ENCODE measurements at regions not wholly inside any gene's neighbourhood (a gene's known extent, or its start where the extent isn't known, plus 50 kb on each side); places are given as distances from the start of the nearest gene placed in this dataset.

DNA sequence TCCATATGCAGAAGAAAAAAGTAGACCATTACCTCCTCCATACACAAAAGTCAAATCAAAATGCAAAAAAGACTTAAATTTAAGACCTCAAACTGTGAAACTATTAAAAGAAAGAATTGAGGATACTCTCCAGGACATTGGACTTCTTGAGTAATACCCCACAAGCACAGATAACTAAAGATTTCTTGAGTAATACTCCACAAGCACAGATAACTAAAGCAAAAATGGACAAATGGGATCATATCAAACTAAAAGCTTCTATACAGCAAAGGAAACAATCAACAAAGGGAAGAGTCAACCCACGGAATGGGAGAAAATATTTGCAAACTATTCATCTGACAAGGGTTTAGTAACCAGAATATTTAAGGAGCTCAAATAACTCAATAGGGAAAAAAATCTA, 427.9 kb downstream of the CCDC91 start:
- TF ChIP-seq, protein P1, sequence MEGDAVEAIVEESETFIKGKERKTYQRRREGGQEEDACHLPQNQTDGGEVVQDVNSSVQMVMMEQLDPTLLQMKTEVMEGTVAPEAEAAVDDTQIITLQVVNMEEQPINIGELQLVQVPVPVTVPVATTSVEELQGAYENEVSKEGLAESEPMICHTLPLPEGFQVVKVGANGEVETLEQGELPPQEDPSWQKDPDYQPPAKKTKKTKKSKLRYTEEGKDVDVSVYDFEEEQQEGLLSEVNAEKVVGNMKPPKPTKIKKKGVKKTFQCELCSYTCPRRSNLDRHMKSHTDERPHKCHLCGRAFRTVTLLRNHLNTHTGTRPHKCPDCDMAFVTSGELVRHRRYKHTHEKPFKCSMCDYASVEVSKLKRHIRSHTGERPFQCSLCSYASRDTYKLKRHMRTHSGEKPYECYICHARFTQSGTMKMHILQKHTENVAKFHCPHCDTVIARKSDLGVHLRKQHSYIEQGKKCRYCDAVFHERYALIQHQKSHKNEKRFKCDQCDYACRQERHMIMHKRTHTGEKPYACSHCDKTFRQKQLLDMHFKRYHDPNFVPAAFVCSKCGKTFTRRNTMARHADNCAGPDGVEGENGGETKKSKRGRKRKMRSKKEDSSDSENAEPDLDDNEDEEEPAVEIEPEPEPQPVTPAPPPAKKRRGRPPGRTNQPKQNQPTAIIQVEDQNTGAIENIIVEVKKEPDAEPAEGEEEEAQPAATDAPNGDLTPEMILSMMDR (IDR thresholded peaks at IDR 0.05; ENCODE audit: insufficient read depth, low read length) = no peak
- TF ChIP-seq, protein P2, sequence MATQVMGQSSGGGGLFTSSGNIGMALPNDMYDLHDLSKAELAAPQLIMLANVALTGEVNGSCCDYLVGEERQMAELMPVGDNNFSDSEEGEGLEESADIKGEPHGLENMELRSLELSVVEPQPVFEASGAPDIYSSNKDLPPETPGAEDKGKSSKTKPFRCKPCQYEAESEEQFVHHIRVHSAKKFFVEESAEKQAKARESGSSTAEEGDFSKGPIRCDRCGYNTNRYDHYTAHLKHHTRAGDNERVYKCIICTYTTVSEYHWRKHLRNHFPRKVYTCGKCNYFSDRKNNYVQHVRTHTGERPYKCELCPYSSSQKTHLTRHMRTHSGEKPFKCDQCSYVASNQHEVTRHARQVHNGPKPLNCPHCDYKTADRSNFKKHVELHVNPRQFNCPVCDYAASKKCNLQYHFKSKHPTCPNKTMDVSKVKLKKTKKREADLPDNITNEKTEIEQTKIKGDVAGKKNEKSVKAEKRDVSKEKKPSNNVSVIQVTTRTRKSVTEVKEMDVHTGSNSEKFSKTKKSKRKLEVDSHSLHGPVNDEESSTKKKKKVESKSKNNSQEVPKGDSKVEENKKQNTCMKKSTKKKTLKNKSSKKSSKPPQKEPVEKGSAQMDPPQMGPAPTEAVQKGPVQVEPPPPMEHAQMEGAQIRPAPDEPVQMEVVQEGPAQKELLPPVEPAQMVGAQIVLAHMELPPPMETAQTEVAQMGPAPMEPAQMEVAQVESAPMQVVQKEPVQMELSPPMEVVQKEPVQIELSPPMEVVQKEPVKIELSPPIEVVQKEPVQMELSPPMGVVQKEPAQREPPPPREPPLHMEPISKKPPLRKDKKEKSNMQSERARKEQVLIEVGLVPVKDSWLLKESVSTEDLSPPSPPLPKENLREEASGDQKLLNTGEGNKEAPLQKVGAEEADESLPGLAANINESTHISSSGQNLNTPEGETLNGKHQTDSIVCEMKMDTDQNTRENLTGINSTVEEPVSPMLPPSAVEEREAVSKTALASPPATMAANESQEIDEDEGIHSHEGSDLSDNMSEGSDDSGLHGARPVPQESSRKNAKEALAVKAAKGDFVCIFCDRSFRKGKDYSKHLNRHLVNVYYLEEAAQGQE (IDR thresholded peaks at IDR 0.05; ENCODE audit: insufficient replicate concordance, low read depth) = no peak

Measured in HL-60 (cell line).